ENCODE measurements at regions not wholly inside any gene's neighbourhood (a gene's known extent, or its start where the extent isn't known, plus 50 kb on each side); places are given as distances from the start of the nearest gene placed in this dataset.

- TF ChIP-seq PREB (CRISPR knock-in tag; IDR thresholded peaks at IDR 0.05) (no peak), ZNF174 (CRISPR knock-in tag; IDR thresholded peaks at IDR 0.05) (no peak)
- TF ChIP-seq, protein P1, sequence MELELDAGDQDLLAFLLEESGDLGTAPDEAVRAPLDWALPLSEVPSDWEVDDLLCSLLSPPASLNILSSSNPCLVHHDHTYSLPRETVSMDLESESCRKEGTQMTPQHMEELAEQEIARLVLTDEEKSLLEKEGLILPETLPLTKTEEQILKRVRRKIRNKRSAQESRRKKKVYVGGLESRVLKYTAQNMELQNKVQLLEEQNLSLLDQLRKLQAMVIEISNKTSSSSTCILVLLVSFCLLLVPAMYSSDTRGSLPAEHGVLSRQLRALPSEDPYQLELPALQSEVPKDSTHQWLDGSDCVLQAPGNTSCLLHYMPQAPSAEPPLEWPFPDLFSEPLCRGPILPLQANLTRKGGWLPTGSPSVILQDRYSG (tag; conservative IDR thresholded peaks at IDR 0.05; ENCODE audit: low read depth), result no peak
Observed at GRCh38 chr13:38518328-38518727, 168.5 kb upstream of the FREM2 start (continued).

- H2AFZ ChIP-seq (ENCODE audit: low read depth, low read length), result no peak overlapping the region
- BruUV-seq (replicated peaks), result no TSS peak
- in situ Hi-C loops (cut with MboI) (no loop called here), intact Hi-C loops (cut with micrococcal nuclease) (no loop called here)
- no peak overlapping the region for H3K9ac ChIP-seq (ENCODE audit: insufficient read depth in 1 of 2, low read depth in 2 of 2, low read length in 2 of 2)
- no peak overlapping the region for H3K27ac ChIP-seq (ENCODE audit: extremely low read depth, low read depth, low read length)
- TF ChIP-seq CEBPG (CRISPR knock-in tag; IDR thresholded peaks at IDR 0.05), result no peak
- no peak for TF ChIP-seq CEBPG (tag; conservative IDR thresholded peaks at IDR 0.05 in 1 of 2, IDR thresholded peaks at IDR 0.05 in 1 of 2)
- TF ChIP-seq ZFP36 (IDR thresholded peaks at IDR 0.05; ENCODE audit: low read depth, low read length, partially characterized antibody), result peak; percentile 49
- ChIA-PET POLR2A (no interaction called here), CTCF (ENCODE audit: low intra/inter-chr PET ratio) (no interaction called here)
- FAIRE-seq (no peak), ATAC-seq (no peak), DNase-seq (ENCODE audit: extremely low read depth in 1 of 4, low spot score in 3 of 4) (no peak)
- no peaks in the 10 kb centered on the region for H3K9me1 ChIP-seq (ENCODE audit: control insufficient read depth, insufficient read depth, low read length)
- H3K4me3 ChIP-seq, result no peak overlapping the region
- 0% methylated on average over 6 of the region's 6 CpGs for WGBS (ENCODE audit: insufficient coverage, low coverage, missing lambda C conversion rate)
- H3K4me2 ChIP-seq (ENCODE audit: insufficient read depth, low read length), result no peak overlapping the region
- H3K79me2 ChIP-seq (ENCODE audit: control insufficient read depth, insufficient read depth, low read length), result no peaks in the 10 kb centered on the region
- H3K4me1 ChIP-seq (replicated peaks in 1 of 2; ENCODE audit: control insufficient read depth in 2 of 2, insufficient read depth in 2 of 2, low read length in 2 of 2), result no peaks in the 10 kb centered on the region
- H3K27me3 ChIP-seq (ENCODE audit: control insufficient read depth in 2 of 2, insufficient read depth in 2 of 2, low read length in 2 of 2), result no peaks in the 10 kb centered on the region
- H3K36me3 ChIP-seq (ENCODE audit: control insufficient read depth, insufficient read depth, low read length), result no peaks in the 10 kb centered on the region
- no peaks in the 10 kb centered on the region for H4K20me1 ChIP-seq (replicated peaks; ENCODE audit: control insufficient read depth, insufficient read depth, low read length)
- no peaks in the 10 kb centered on the region for H3K9me3 ChIP-seq (replicated peaks; ENCODE audit: control insufficient read depth, insufficient read depth, low read depth, low read length)
Observed at GRCh38 chr13:38519229-38519911, 167.5 kb upstream of the FREM2 start.
